Heart left ventricle (tissue), 16 donors: ENCODE measurements at regions not wholly inside any gene's neighbourhood (a gene's known extent, or its start where the extent isn't known, plus 50 kb on each side); places are given as distances from the start of the nearest gene placed in this dataset.

ENCODE experiments used
- ATAC-seq, 4 donors: fragments of 200-7000 bp; cut with Tn5 transposase; one replicate each; pipeline ENCODE4 v1.9.1; 2020 to 2022; ENCODE audit warnings: moderate library complexity in 4 of 4, mild to moderate bottlenecking in 3 of 4, moderate number of reproducible peaks in 1 of 4
- DNase-seq, 5 donors: peaks; one replicate each; pipeline ENCODE4 v3.0.0-alpha.2; 2020
- H3K27ac ChIP-seq, 12 donors: fragments of 200-600 bp; sonication (generic) in 4 of 12; one replicate each; pipeline versions ENCODE4 v1.5.0 to v1.8.0; 2016 to 2022; ENCODE audit warnings: mild to moderate bottlenecking in 2 of 12
- H3K27me3 ChIP-seq, 9 donors: fragments of 200-600 bp; sonication (generic) in 2 of 9; one replicate each; pipeline versions ENCODE4 v1.5.1 to v1.8.0; 2016 to 2022; ENCODE audit warnings: mild to moderate bottlenecking in 3 of 9
- H3K36me3 ChIP-seq, 9 donors: fragments of 200-600 bp; sonication (generic) in 2 of 9; one replicate each; pipeline versions ENCODE4 v1.5.0 to v1.8.0; 2018 to 2022; ENCODE audit warnings: mild to moderate bottlenecking in 2 of 9
- H3K4me1 ChIP-seq, 12 donors: fragments of 200-600 bp; sonication (generic) in 4 of 12; one replicate each; pipeline versions ENCODE4 v1.5.0 to v1.8.0; 2016 to 2022; ENCODE audit warnings: mild to moderate bottlenecking in 3 of 12
- H3K4me3 ChIP-seq, 12 donors: fragments of 200-600 bp; sonication (generic) in 4 of 12; one replicate each; pipeline versions ENCODE4 v1.5.0 to v1.8.0; 2017 to 2022; ENCODE audit warnings: mild to moderate bottlenecking in 9 of 12, moderate library complexity in 4 of 12
- H3K9me3 ChIP-seq, 12 donors: fragments of 200-600 bp; sonication (generic) in 4 of 12; one replicate each; pipeline versions ENCODE4 v1.5.0 to v1.8.0; 2016 to 2022; ENCODE audit warnings: mild to moderate bottlenecking in 1 of 12
- POLR2A ChIP-seq, 2 donors: fragments of 450-650 bp; IDR thresholded peaks; one replicate each; pipeline ENCODE4 v1.6.1; 2017; ENCODE audit warnings: antibody characterized with exemption in 2 of 2, mild to moderate bottlenecking in 2 of 2, moderate library complexity in 2 of 2
- WGBS, 4 donors: extraction: QIAGEN DNeasy Blood & Tissue Kit in 2 of 4; methylation state at CpG; one replicate each; pipeline versions ENCODE4 v1.1.5 to v1.1.7; 2013 to 2018; 5-methylcytosine and 5-hydroxymethylcytosine counted together
- intact Hi-C, 10 donors: fragments of 100-400 bp; cut with DNase I; formaldehyde crosslinking; loops; one replicate each; pipeline versions ENCODE4 v1.11.1 to v1.14.2; 2022
- TF ChIP-seq, protein P1 (sequence below), 12 donors: fragments of 200-600 bp; sonication (generic) in 4 of 12; IDR thresholded peaks; one replicate each; pipeline versions ENCODE4 v1.5.0 to v1.8.0; 2018 to 2022; ENCODE audit warnings: antibody characterized with exemption in 12 of 12, mild to moderate bottlenecking in 5 of 12
- donor health status: ischemic (EF 13 %, LVEDD 7.1; RV severe dilation, severe dysfunction).
- donor health status: healthy with polysubstance abuse.
- donor health status: DM: no; HTN: yes; CAD: no.
- donor health status: DM: no; HTN: no; CAD: no.
- donor health status: ischemic (EF 25% LVEDD 6.9; RV normal size, moderate dysfunction).
- donor health status: ischemic (EF 25% LVEDD 5.7; RV mildly dilated, moderate dysfunction).
- donor health status: healthy.
- donor health status: DM: yes; HTN: yes; CAD: no.
- donor health status: ischemic (EF 35%, LVEDD 5.7; RV mildly dilated, moderate dysfunction).
- donor health status: nonischemic (EF 11% LVEDD 7.7; RV severe dilation, severe dysfunction).
- donor health status: DM: yes; HTN: yes; CAD: no.
- donor health status: PGD.
- donor health status: ischemic (EF 29% LVEDD 5.4; RV normal size, mild dysfunction).
- donor health status: nonischemic (EF 23%, LVEDD 6.1; RV moderate dilation, normal function).

DNA sequence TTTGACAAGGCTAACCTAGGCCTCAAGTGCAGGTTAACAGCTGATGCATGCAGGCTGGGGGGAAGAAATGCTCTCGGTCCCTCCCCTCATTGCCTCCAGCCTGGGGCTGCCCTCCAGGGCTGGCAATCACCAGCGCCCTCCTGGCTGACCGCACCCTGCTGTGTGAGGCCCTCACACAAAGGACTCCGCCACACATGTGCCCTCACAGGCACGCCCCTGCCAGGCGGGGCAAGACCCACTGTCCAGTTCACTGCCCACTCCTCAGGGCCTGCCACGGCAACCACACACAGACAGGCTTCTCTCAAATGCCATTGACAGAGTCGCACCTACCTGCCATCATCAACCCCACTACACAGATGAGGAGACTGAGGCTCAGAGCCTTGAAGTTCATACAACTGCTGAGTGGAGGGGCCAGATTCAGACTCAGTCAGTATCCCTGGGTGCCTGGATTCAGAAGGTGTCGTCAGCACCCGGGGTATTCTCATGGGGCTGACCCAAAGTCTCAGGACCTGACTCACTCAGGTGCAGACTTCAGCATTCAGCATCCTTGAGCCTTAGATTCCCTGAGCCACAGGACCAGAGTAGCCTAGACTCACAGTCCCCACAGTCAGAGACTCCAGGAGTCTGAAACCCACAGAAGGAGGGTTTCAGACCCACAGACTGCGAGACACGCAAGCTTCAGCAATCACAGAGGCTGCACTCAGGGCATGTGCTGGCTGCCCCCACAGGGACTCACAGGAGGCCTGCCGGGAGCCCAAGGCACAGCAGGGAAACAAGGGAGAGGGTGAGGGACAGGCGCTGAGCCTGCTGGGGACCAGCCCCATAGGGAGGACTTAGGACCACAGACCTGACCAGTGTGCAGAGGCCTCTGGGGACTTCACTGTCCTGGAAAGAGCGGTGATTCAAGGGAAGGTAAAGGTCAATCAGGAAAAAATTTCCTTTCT is 458.0 kb downstream of the MATN1 start:
- DNase-seq (no peak), ATAC-seq (no peak)
- Histone ChIP-seq H3K9me3 (no peaks in the 10 kb centered on the region), H3K4me3 (no peak overlapping the region), H3K27ac (no peak overlapping the region), H3K36me3 (no peaks in the 10 kb centered on the region), H3K27me3 (peaks cover 0 to 22% (median 0%) of the 10 kb centered on the region in 9 donors), H3K4me1 (peaks cover 0 to 4% (median 0%) of the 10 kb centered on the region in 12 donors)
- intact Hi-C loops, result no loop called here
- 80 to 84% (median 82%) methylated on average over 14 to 15 of the region's 15 CpGs for WGBS, 4 donors
- TF ChIP-seq, protein P1, sequence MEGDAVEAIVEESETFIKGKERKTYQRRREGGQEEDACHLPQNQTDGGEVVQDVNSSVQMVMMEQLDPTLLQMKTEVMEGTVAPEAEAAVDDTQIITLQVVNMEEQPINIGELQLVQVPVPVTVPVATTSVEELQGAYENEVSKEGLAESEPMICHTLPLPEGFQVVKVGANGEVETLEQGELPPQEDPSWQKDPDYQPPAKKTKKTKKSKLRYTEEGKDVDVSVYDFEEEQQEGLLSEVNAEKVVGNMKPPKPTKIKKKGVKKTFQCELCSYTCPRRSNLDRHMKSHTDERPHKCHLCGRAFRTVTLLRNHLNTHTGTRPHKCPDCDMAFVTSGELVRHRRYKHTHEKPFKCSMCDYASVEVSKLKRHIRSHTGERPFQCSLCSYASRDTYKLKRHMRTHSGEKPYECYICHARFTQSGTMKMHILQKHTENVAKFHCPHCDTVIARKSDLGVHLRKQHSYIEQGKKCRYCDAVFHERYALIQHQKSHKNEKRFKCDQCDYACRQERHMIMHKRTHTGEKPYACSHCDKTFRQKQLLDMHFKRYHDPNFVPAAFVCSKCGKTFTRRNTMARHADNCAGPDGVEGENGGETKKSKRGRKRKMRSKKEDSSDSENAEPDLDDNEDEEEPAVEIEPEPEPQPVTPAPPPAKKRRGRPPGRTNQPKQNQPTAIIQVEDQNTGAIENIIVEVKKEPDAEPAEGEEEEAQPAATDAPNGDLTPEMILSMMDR (IDR thresholded peaks at IDR 0.05), result no peak
- TF ChIP-seq POLR2A (IDR thresholded peaks at IDR 0.05), result no peak

DNA sequence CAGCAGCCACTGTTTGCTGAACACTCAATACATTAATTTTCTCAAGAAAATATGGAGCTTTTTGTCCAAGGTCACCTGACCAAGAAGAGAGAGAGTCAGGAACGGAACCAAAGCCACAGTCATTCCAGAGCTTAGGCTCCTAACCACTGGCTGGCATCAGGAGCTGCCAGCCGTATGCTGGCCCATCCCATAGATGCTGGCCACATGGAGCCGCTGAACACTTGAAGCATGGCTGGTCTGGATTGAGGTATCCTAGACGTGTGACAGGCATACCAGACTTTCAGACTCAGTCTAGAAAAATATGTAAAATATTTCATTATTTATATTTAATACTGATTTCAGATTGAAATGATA is 458.7 kb downstream of the MATN1 start:
- WGBS, 4 donors, result 45 to 63% (median 60%) methylated on average over 4 of the region's 4 CpGs
- intact Hi-C loops, result no loop called here
- no peak overlapping the region for H3K4me3 ChIP-seq
- no peak overlapping the region for H3K27ac ChIP-seq
- H3K36me3 ChIP-seq, result no peaks in the 10 kb centered on the region
- H3K9me3 ChIP-seq, result no peaks in the 10 kb centered on the region
- TF ChIP-seq POLR2A (IDR thresholded peaks at IDR 0.05), result no peak
- TF ChIP-seq, protein P1 (IDR thresholded peaks at IDR 0.05), result no peak
- H3K4me1 ChIP-seq, result peaks cover 0 to 4% (median 0%) of the 10 kb centered on the region in 12 donors
- DNase-seq (no peak), ATAC-seq (peak in 1 of 4 donors; percentile 16)
- H3K27me3 ChIP-seq, result peaks cover 0 to 22% (median 0%) of the 10 kb centered on the region in 9 donors

DNA sequence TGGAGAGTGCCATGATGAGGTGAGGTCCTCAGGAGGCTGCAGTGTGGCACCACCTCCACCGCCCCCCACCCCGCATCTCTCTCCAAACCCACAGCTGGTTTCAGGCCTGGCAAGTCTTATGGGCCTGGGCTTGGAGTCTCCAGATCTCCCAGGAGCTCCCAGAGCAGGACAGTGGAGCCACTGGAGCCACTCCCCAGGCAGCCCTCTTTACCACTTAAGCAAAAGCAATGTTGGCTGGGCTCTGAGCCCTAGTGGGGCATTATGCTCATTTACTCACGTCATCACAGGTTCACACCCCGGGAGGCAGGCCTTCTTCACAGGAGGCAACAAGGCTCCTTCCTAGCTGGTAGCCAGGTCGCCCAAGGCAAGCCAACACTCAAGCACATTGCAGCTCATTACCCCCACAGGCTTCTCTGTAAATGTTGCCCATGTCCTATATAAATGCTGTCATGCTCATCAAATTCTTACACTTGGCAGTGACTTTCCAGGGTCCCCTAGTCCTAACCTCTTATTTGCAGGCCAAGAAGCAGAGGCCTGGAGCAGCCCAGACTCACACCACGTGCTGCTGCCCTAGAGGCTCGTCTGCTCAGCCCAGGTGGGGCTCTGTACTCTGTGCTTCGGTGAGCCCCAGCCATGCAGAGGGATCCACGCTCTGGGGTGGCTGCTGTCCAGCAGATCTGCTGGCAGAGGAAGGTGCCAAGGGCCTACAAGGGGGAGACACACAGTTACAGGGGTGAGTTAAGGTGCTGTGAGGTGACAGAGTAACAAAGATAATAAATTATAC is 459.3 kb downstream of the MATN1 start:
- peaks cover 0 to 23% (median 3%) of the 10 kb centered on the region in 9 donors for H3K27me3 ChIP-seq
- H3K4me1 ChIP-seq, result peaks cover 0 to 4% (median 0%) of the 10 kb centered on the region in 12 donors
- TF ChIP-seq POLR2A (IDR thresholded peaks at IDR 0.05), result no peak
- TF ChIP-seq, protein P1 (IDR thresholded peaks at IDR 0.05), result no peak
- 61 to 69% (median 64%) methylated on average over 6 to 9 of the region's 9 CpGs for WGBS, 4 donors
- DNase-seq (no peak), ATAC-seq (peak in 3 of 4 donors; percentile 55 to 70 (median 59))
- H3K4me3 ChIP-seq, result no peak overlapping the region
- no peaks in the 10 kb centered on the region for H3K9me3 ChIP-seq
- H3K36me3 ChIP-seq, result no peaks in the 10 kb centered on the region
- intact Hi-C loops, result no loop called here
- H3K27ac ChIP-seq, result no peak overlapping the region

DNA sequence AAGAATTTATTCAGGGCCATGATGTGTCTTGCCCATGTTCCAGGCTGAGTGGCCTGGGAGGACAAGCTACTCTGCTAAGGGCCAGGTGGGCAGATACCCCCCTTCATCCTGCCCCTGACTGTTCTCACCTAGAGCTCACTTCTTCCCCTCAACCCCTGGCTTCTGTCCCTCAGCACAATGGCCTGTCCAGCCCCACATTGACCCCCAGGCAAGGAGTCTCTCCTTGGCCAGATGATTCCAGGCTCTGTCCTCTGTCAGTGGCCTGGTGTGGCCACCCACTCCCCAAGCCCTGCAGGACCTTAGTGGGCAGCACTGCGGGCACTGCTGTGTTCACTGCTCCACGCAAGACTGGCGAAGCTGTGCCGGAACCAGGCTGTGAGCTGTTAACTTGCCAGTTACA is 460.0 kb downstream of the MATN1 start:
- Histone ChIP-seq H3K27me3 (peaks cover 0 to 27% (median 5%) of the 10 kb centered on the region in 9 donors), H3K9me3 (no peaks in the 10 kb centered on the region), H3K36me3 (no peaks in the 10 kb centered on the region), H3K27ac (no peak overlapping the region), H3K4me1 (peaks cover 0 to 4% (median 0%) of the 10 kb centered on the region in 12 donors), H3K4me3 (no peak overlapping the region)
- no peak for DNase-seq
- 71 to 100% (median 88%) methylated on average over 4 of the region's 4 CpGs for WGBS, 4 donors
- ATAC-seq, result no peak
- intact Hi-C loops, result no loop called here
- TF ChIP-seq POLR2A (IDR thresholded peaks at IDR 0.05), result no peak
- TF ChIP-seq, protein P1 (IDR thresholded peaks at IDR 0.05), result no peak
